ENCODE measurements at regions not wholly inside any gene's neighbourhood (a gene's known extent, or its start where the extent isn't known, plus 50 kb on each side); places are given as distances from the start of the nearest gene placed in this dataset.

- no peak for TF ChIP-seq CTCF (IDR thresholded peaks at IDR 0.05)
- TF ChIP-seq POLR2A (IDR thresholded peaks at IDR 0.05): no peak
These were observed 266.5 kb upstream of the VLDLR start for GRCh38 chr9:2354856-2355696.

GRCh38 chr9:2355697-2355983, 265.9 kb upstream of the VLDLR start:
- intact Hi-C loops (cut with DNase I; ENCODE audit: low total_unique reads): no loop called here
- no peak for DNase-seq
- WGBS, 2 donors: 45 to 51% methylated on average over 7 of the region's 7 CpGs
- no peaks in the 10 kb centered on the region for H3K9me3 ChIP-seq
- no peak overlapping the region for H3K27ac ChIP-seq
- TF ChIP-seq CTCF (IDR thresholded peaks at IDR 0.05) (no peak), POLR2A (IDR thresholded peaks at IDR 0.05) (no peak)
- no peaks in the 10 kb centered on the region for H3K27me3 ChIP-seq
- H3K4me3 ChIP-seq: no peak overlapping the region
- H3K36me3 ChIP-seq (ENCODE audit: low read depth, missing control alignments): no peaks in the 10 kb centered on the region
- peaks cover 5% of the 10 kb centered on the region for H3K4me1 ChIP-seq

More at GRCh38 chr9:2354856-2355696, 266.5 kb upstream of the VLDLR start:
- Histone ChIP-seq H3K27me3 (no peaks in the 10 kb centered on the region), H3K4me1 (peaks cover 5% of the 10 kb centered on the region), H3K36me3 (ENCODE audit: low read depth, missing control alignments) (no peaks in the 10 kb centered on the region), H3K9me3 (no peaks in the 10 kb centered on the region), H3K27ac (no peak overlapping the region), H3K4me3 (no peak overlapping the region)
- WGBS, 2 donors: 43 to 53% methylated on average over 8 of the region's 8 CpGs
- no peak for DNase-seq
- intact Hi-C loops (cut with DNase I; ENCODE audit: low total_unique reads): no loop called here

- Histone ChIP-seq H3K4me3 (no peak overlapping the region), H3K9me3 (no peaks in the 10 kb centered on the region), H3K27me3 (no peaks in the 10 kb centered on the region), H3K27ac (no peak overlapping the region), H3K4me1 (peaks cover 5% of the 10 kb centered on the region), H3K36me3 (ENCODE audit: low read depth, missing control alignments) (no peaks in the 10 kb centered on the region)
- no peak for TF ChIP-seq CTCF (IDR thresholded peaks at IDR 0.05)
- no peak for TF ChIP-seq POLR2A (IDR thresholded peaks at IDR 0.05)
- DNase-seq: no peak
- 81 to 90% methylated on average over 8 of the region's 8 CpGs for WGBS, 2 donors
- intact Hi-C loops (cut with DNase I; ENCODE audit: low total_unique reads): no loop called here
These were observed 265.4 kb upstream of the VLDLR start for GRCh38 chr9:2356041-2356790.

- TF ChIP-seq CTCF (IDR thresholded peaks at IDR 0.05) (no peak), POLR2A (IDR thresholded peaks at IDR 0.05) (no peak)
- no peak overlapping the region for H3K27ac ChIP-seq
- H3K4me3 ChIP-seq: no peak overlapping the region
- DNase-seq: no peak
- no peaks in the 10 kb centered on the region for H3K4me1 ChIP-seq
- intact Hi-C loops (cut with DNase I; ENCODE audit: low total_unique reads): no loop called here
- no peaks in the 10 kb centered on the region for H3K9me3 ChIP-seq
- no peaks in the 10 kb centered on the region for H3K36me3 ChIP-seq (ENCODE audit: low read depth, missing control alignments)
- H3K27me3 ChIP-seq: no peaks in the 10 kb centered on the region
- 74 to 91% methylated on average over 3 of the region's 3 CpGs for WGBS, 2 donors
These were observed 261.6 kb upstream of the VLDLR start for GRCh38 chr9:2359891-2360471.

All from testis (tissue), 2 donors.